HL-60 (cell line): ENCODE measurements at regions not wholly inside any gene's neighbourhood (a gene's known extent, or its start where the extent isn't known, plus 50 kb on each side); places are given as distances from the start of the nearest gene placed in this dataset.

Experiments used
- DNase-seq, 2 experiments: peaks; one replicate each; pipeline ENCODE4 v3.0.0-alpha.2; 2010 to 2020; ENCODE audit warnings: low read depth in 1 of 2, low spot score in 1 of 2
- H3K27ac ChIP-seq: fragments of 250-450 bp; sonication (Bioruptor Pico); replicated peaks from 2 replicates; pipeline ENCODE4 v1.5.1; 2020; ENCODE audit warnings: mild to moderate bottlenecking, moderate library complexity
- H3K27me3 ChIP-seq: fragments of 250-450 bp; sonication (Bioruptor Pico); 2 replicates; pipeline ENCODE4 v1.5.1; 2021; ENCODE audit warnings: mild to moderate bottlenecking, moderate library complexity; ENCODE audit not compliant: insufficient read depth, poor library complexity, severe bottlenecking
- H3K4me3 ChIP-seq: replicated peaks from 2 replicates; pipeline ENCODE4 v1.5.1; 2011; ENCODE audit warnings: mild to moderate bottlenecking, control low read depth, low read length; ENCODE audit not compliant: insufficient read depth
- GABPA ChIP-seq: IDR thresholded peaks from 2 replicates; pipeline ENCODE4 v1.6.1; 2012; ENCODE audit warnings: low read depth
- POLR2AphosphoS5 ChIP-seq: IDR thresholded peaks from 2 replicates; pipeline ENCODE4 v1.6.1; 2012; ENCODE audit warnings: low read depth
- SPI1 ChIP-seq: IDR thresholded peaks from 2 replicates; pipeline ENCODE4 v1.6.1; 2012; ENCODE audit warnings: low read depth, mild to moderate bottlenecking, borderline replicate concordance
- TF ChIP-seq, protein P1 (sequence below): IDR thresholded peaks from one replicate; pipeline ENCODE4 v1.5.1; 2011; ENCODE audit warnings: low read length, control low read depth, inconsistent platforms; ENCODE audit not compliant: insufficient read depth
- TF ChIP-seq, protein P2 (sequence below): IDR thresholded peaks from 2 replicates; pipeline ENCODE4 v1.6.1; 2012; ENCODE audit warnings: low read depth; ENCODE audit not compliant: insufficient replicate concordance

DNA sequence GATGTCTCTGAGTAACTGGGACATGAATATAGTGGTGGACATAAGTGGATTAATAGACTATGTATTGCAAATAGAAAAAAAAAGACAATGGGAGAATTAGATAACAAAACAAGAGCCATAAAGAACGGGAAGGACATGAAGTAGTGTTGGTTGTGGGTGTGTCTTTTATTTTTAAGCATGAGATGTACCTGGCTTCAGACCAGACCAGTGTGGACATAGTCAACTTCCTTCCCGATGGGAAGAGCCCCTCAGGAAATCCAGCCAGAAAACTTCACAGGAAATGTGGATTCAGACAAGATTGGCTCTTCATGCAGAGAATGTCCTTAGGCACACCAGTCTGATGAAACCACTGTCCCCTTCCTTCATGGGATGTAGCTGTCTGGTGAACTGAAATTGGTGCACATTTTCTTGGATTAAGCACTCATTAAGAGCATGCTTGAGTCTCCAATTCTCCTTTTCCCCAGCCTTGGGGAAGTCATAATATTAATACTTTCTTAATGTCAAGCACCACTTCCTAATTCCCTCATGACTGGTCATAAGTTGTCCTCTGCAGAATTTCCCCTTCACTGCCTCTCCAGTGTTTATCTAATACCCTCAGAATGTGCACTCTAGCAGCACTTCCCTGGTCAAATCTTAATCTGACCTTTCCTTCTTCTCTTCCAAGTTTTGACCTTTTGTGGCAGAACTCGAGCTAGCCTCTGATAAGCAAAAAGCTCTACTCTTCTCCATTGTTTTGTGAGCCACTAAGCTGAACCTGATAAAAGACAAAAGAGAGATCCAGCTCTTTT is 350.6 kb upstream of the MAF start:
- H3K27ac ChIP-seq: no peak overlapping the region
- H3K27me3 ChIP-seq: no peaks in the 10 kb centered on the region
- TF ChIP-seq, protein P1, sequence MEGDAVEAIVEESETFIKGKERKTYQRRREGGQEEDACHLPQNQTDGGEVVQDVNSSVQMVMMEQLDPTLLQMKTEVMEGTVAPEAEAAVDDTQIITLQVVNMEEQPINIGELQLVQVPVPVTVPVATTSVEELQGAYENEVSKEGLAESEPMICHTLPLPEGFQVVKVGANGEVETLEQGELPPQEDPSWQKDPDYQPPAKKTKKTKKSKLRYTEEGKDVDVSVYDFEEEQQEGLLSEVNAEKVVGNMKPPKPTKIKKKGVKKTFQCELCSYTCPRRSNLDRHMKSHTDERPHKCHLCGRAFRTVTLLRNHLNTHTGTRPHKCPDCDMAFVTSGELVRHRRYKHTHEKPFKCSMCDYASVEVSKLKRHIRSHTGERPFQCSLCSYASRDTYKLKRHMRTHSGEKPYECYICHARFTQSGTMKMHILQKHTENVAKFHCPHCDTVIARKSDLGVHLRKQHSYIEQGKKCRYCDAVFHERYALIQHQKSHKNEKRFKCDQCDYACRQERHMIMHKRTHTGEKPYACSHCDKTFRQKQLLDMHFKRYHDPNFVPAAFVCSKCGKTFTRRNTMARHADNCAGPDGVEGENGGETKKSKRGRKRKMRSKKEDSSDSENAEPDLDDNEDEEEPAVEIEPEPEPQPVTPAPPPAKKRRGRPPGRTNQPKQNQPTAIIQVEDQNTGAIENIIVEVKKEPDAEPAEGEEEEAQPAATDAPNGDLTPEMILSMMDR: no peak
- no peak for TF ChIP-seq GABPA
- TF ChIP-seq SPI1: no peak
- no peak for TF ChIP-seq POLR2AphosphoS5
- TF ChIP-seq, protein P2, sequence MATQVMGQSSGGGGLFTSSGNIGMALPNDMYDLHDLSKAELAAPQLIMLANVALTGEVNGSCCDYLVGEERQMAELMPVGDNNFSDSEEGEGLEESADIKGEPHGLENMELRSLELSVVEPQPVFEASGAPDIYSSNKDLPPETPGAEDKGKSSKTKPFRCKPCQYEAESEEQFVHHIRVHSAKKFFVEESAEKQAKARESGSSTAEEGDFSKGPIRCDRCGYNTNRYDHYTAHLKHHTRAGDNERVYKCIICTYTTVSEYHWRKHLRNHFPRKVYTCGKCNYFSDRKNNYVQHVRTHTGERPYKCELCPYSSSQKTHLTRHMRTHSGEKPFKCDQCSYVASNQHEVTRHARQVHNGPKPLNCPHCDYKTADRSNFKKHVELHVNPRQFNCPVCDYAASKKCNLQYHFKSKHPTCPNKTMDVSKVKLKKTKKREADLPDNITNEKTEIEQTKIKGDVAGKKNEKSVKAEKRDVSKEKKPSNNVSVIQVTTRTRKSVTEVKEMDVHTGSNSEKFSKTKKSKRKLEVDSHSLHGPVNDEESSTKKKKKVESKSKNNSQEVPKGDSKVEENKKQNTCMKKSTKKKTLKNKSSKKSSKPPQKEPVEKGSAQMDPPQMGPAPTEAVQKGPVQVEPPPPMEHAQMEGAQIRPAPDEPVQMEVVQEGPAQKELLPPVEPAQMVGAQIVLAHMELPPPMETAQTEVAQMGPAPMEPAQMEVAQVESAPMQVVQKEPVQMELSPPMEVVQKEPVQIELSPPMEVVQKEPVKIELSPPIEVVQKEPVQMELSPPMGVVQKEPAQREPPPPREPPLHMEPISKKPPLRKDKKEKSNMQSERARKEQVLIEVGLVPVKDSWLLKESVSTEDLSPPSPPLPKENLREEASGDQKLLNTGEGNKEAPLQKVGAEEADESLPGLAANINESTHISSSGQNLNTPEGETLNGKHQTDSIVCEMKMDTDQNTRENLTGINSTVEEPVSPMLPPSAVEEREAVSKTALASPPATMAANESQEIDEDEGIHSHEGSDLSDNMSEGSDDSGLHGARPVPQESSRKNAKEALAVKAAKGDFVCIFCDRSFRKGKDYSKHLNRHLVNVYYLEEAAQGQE: no peak
- H3K4me3 ChIP-seq: no peak overlapping the region
- no peak for DNase-seq

- DNase-seq: no peak
- no peak for TF ChIP-seq POLR2AphosphoS5
- TF ChIP-seq, protein P1: no peak
- TF ChIP-seq GABPA: no peak
- TF ChIP-seq, protein P2: no peak
- TF ChIP-seq SPI1: no peak
Observed at GRCh38 chr16:79949417-79949816, 348.9 kb upstream of the MAF start.

GRCh38 chr16:79947771-79948170 is 347.2 kb upstream of the MAF start:
- Histone ChIP-seq H3K27me3 (no peaks in the 10 kb centered on the region), H3K27ac (no peak overlapping the region), H3K4me3 (no peak overlapping the region)
- TF ChIP-seq, protein P1: no peak
- no peak for TF ChIP-seq SPI1
- TF ChIP-seq GABPA: no peak
- TF ChIP-seq POLR2AphosphoS5: no peak
- TF ChIP-seq, protein P2: no peak
- no peak for DNase-seq

More at GRCh38 chr16:79949417-79949816, 348.9 kb upstream of the MAF start:
- Histone ChIP-seq H3K4me3 (no peak overlapping the region), H3K27ac (no peak overlapping the region), H3K27me3 (no peaks in the 10 kb centered on the region)
